IMR-90 (cell line): ENCODE measurements at regions not wholly inside any gene's neighbourhood (a gene's known extent, or its start where the extent isn't known, plus 50 kb on each side); places are given as distances from the start of the nearest gene placed in this dataset.
"Not testable (repeated sequence)": the region's sequence is repeated elsewhere in the genome, so short reads cannot be mapped to it uniquely, and the experiment has no call there.

Experiments used
- BHLHE40 ChIP-seq: fragments of 150-350 bp; IDR thresholded peaks from 2 replicates; pipeline ENCODE4 v1.6.1; 2016; ENCODE audit warnings: mild to moderate bottlenecking, low read depth, low read length
- NFE2L2 ChIP-seq: fragments of 150-350 bp; IDR thresholded peaks from 2 replicates; pipeline ENCODE4 v1.6.1; 2016; ENCODE audit warnings: low read depth, mild to moderate bottlenecking, low read length
- POLR2A ChIP-seq: IDR thresholded peaks from 2 replicates; pipeline ENCODE4 v1.6.1; 2012; ENCODE audit warnings: mild to moderate bottlenecking, low read depth, low read length
- USF2 ChIP-seq: fragments of 150-350 bp; IDR thresholded peaks from 2 replicates; pipeline ENCODE4 v1.6.1; 2017; ENCODE audit warnings: mild to moderate bottlenecking, antibody characterized with exemption, low read length, low read depth
- TF ChIP-seq, protein P1 (sequence below): conservative IDR thresholded peaks from 2 replicates; pipeline ENCODE4 v1.5.1; 2012; ENCODE audit warnings: mild to moderate bottlenecking, low read depth, low read length, improper control_type of control experiment

GRCh38 chr12:88714263-88714882 lies 134.1 kb upstream of the KITLG start:
- not testable (repeated sequence) for TF ChIP-seq BHLHE40, NFE2L2, USF2, POLR2A
- TF ChIP-seq, protein P1, sequence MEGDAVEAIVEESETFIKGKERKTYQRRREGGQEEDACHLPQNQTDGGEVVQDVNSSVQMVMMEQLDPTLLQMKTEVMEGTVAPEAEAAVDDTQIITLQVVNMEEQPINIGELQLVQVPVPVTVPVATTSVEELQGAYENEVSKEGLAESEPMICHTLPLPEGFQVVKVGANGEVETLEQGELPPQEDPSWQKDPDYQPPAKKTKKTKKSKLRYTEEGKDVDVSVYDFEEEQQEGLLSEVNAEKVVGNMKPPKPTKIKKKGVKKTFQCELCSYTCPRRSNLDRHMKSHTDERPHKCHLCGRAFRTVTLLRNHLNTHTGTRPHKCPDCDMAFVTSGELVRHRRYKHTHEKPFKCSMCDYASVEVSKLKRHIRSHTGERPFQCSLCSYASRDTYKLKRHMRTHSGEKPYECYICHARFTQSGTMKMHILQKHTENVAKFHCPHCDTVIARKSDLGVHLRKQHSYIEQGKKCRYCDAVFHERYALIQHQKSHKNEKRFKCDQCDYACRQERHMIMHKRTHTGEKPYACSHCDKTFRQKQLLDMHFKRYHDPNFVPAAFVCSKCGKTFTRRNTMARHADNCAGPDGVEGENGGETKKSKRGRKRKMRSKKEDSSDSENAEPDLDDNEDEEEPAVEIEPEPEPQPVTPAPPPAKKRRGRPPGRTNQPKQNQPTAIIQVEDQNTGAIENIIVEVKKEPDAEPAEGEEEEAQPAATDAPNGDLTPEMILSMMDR = not testable (repeated sequence)
